ENCODE measurements at regions not wholly inside any gene's neighbourhood (a gene's known extent, or its start where the extent isn't known, plus 50 kb on each side); places are given as distances from the start of the nearest gene placed in this dataset.

GRCh38 chr4:54384563-54384962 lies 155.5 kb downstream of the PDGFRA start:
- TF ChIP-seq POLR2A (IDR thresholded peaks at IDR 0.05; ENCODE audit: low read depth, low read length) (no peak), ELK1 (IDR thresholded peaks at IDR 0.05; ENCODE audit: borderline replicate concordance, low read depth, low read length) (no peak), RAD21 (IDR thresholded peaks at IDR 0.05; ENCODE audit: low read length) (peak; percentile 58), RCOR1 (IDR thresholded peaks at IDR 0.05; ENCODE audit: insufficient replicate concordance, low read length) (no peak), FOS (IDR thresholded peaks at IDR 0.05; ENCODE audit: low read depth, low read length) (no peak), CHD1 (IDR thresholded peaks at IDR 0.05; ENCODE audit: low read depth, low read length) (no peak), CEBPB (IDR thresholded peaks at IDR 0.05; ENCODE audit: low read depth, low read length) (no peak), MAFK (IDR thresholded peaks at IDR 0.05; ENCODE audit: low read depth, low read length) (no peak), RFX5 (IDR thresholded peaks at IDR 0.05; ENCODE audit: low read depth, low read length) (no peak), MAZ (IDR thresholded peaks at IDR 0.05; ENCODE audit: borderline replicate concordance, low read depth, low read length) (no peak), SMC3 (IDR thresholded peaks at IDR 0.05; ENCODE audit: low read depth, low read length) (no peak)
- TF ChIP-seq, protein P1, sequence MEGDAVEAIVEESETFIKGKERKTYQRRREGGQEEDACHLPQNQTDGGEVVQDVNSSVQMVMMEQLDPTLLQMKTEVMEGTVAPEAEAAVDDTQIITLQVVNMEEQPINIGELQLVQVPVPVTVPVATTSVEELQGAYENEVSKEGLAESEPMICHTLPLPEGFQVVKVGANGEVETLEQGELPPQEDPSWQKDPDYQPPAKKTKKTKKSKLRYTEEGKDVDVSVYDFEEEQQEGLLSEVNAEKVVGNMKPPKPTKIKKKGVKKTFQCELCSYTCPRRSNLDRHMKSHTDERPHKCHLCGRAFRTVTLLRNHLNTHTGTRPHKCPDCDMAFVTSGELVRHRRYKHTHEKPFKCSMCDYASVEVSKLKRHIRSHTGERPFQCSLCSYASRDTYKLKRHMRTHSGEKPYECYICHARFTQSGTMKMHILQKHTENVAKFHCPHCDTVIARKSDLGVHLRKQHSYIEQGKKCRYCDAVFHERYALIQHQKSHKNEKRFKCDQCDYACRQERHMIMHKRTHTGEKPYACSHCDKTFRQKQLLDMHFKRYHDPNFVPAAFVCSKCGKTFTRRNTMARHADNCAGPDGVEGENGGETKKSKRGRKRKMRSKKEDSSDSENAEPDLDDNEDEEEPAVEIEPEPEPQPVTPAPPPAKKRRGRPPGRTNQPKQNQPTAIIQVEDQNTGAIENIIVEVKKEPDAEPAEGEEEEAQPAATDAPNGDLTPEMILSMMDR (conservative IDR thresholded peaks at IDR 0.05; ENCODE audit: low read depth, low read length): peak; percentile 44
- TF ChIP-seq, protein P2, sequence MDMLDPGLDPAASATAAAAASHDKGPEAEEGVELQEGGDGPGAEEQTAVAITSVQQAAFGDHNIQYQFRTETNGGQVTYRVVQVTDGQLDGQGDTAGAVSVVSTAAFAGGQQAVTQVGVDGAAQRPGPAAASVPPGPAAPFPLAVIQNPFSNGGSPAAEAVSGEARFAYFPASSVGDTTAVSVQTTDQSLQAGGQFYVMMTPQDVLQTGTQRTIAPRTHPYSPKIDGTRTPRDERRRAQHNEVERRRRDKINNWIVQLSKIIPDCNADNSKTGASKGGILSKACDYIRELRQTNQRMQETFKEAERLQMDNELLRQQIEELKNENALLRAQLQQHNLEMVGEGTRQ (IDR thresholded peaks at IDR 0.05; ENCODE audit: low read depth, low read length): no peak

All from IMR-90 (cell line).